Esophagus muscularis mucosa (tissue), 4 donors: ENCODE measurements at regions not wholly inside any gene's neighbourhood (a gene's known extent, or its start where the extent isn't known, plus 50 kb on each side); places are given as distances from the start of the nearest gene placed in this dataset.

ENCODE experiments used
- DNase-seq: peaks from one replicate; pipeline ENCODE4 v3.0.0-alpha.2; 2017; ENCODE audit errors: extremely low spot score
- H3K27ac ChIP-seq, 4 donors: fragments of 200-600 bp; sonication (generic); replicated peaks in 1 of 4; 1 replicate in 3 of 4; 2 replicates in 1 of 4; pipeline ENCODE4 v1.5.1; 2016 to 2019; ENCODE audit warnings: mild to moderate bottlenecking in 1 of 4
- H3K27me3 ChIP-seq, 4 donors: fragments of 200-600 bp; sonication (generic); one replicate each; pipeline versions ENCODE4 v1.5.1 to v1.6.0; 2016 to 2019
- H3K36me3 ChIP-seq, 4 donors: fragments of 200-600 bp; sonication (generic); one replicate each; pipeline ENCODE4 v1.5.1; 2016 to 2019
- H3K4me1 ChIP-seq, 4 donors: fragments of 200-600 bp; sonication (generic); one replicate each; pipeline ENCODE4 v1.5.1; 2016 to 2019
- H3K4me3 ChIP-seq, 4 donors: fragments of 200-600 bp; sonication (generic); 1 replicate in 2 of 4; 2 replicates in 2 of 4; pipeline ENCODE4 v1.5.1; 2016 to 2019; ENCODE audit warnings: mild to moderate bottlenecking in 4 of 4, moderate library complexity in 1 of 4
- H3K9me3 ChIP-seq, 4 donors: fragments of 200-600 bp; sonication (generic); 1 replicate in 3 of 4; 2 replicates in 1 of 4; pipeline ENCODE4 v1.5.1; 2016 to 2019
- EP300 ChIP-seq: sonication (generic); formaldehyde crosslinking; IDR thresholded peaks from one replicate; pipeline ENCODE4 v1.6.1; 2017; ENCODE audit warnings: antibody characterized with exemption
- POLR2A ChIP-seq: fragments of 450-650 bp; IDR thresholded peaks from one replicate; pipeline ENCODE4 v1.6.1; 2017; ENCODE audit warnings: antibody characterized with exemption, moderate library complexity, mild to moderate bottlenecking, low read depth
- POLR2AphosphoS5 ChIP-seq, 2 donors: sonication (generic); formaldehyde crosslinking; IDR thresholded peaks; one replicate each; pipeline ENCODE4 v1.6.1; 2017; ENCODE audit warnings: antibody characterized with exemption in 2 of 2
- WGBS: methylation state at CpG from one replicate; pipeline ENCODE4 v1.1.5; 2018; 5-methylcytosine and 5-hydroxymethylcytosine counted together
- intact Hi-C: fragments of 100-400 bp; cut with DNase I; formaldehyde crosslinking; loops from one replicate; pipeline ENCODE4 v1.15.1; 2023
- TF ChIP-seq, protein P1 (sequence below), 3 experiments: fragments of 200-600 bp in 2 of 3; fragments of 450-650 bp in 1 of 3; sonication (generic) in 2 of 3; IDR thresholded peaks; one replicate each; pipeline ENCODE4 v1.5.1; 2017 to 2019; ENCODE audit warnings: antibody characterized with exemption in 3 of 3, mild to moderate bottlenecking in 2 of 3, moderate library complexity in 1 of 3

DNA sequence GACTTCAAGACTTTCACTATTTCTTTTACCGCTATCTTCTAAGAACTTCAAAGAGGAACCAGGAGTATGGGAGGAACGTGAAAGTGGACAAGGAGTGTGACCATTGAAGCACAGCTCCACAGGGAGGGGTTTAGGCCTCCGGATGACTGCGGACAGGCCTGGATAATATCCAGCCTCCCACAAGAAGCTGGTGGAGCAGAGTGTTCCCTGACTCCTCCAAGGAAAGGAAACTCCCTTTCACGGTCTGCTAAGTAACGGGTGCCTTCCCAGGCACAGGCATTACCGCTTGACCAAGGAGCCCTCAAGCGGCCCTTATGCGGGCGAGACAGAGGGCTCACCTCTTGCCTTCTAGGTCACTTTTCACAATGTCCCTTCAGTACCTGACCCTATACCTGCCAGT lies 267.0 kb downstream of the RPL10L start:
- 85% methylated on average over 10 of the region's 10 CpGs for WGBS
- intact Hi-C loops, result no loop called here

GRCh38 chr14:46381674-46382073 lies 269.9 kb downstream of the RPL10L start:
- WGBS, result 39% methylated on average over 2 of the region's 2 CpGs
- Histone ChIP-seq H3K4me3 (no peak overlapping the region), H3K27me3 (no peaks in the 10 kb centered on the region), H3K9me3 (peaks cover 0 to 6% (median 0%) of the 10 kb centered on the region in 4 donors), H3K4me1 (no peaks in the 10 kb centered on the region), H3K36me3 (no peaks in the 10 kb centered on the region), H3K27ac (no peak overlapping the region)
- no peak for DNase-seq
- intact Hi-C loops, result no loop called here
- TF ChIP-seq, protein P1, sequence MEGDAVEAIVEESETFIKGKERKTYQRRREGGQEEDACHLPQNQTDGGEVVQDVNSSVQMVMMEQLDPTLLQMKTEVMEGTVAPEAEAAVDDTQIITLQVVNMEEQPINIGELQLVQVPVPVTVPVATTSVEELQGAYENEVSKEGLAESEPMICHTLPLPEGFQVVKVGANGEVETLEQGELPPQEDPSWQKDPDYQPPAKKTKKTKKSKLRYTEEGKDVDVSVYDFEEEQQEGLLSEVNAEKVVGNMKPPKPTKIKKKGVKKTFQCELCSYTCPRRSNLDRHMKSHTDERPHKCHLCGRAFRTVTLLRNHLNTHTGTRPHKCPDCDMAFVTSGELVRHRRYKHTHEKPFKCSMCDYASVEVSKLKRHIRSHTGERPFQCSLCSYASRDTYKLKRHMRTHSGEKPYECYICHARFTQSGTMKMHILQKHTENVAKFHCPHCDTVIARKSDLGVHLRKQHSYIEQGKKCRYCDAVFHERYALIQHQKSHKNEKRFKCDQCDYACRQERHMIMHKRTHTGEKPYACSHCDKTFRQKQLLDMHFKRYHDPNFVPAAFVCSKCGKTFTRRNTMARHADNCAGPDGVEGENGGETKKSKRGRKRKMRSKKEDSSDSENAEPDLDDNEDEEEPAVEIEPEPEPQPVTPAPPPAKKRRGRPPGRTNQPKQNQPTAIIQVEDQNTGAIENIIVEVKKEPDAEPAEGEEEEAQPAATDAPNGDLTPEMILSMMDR (IDR thresholded peaks at IDR 0.05), result no peak
- TF ChIP-seq EP300 (no peak), POLR2A (no peak), POLR2AphosphoS5 (IDR thresholded peaks at IDR 0.05) (no peak)

More for the DNA sequence above, 267.0 kb downstream of the RPL10L start:
- Histone ChIP-seq H3K27ac (no peak overlapping the region), H3K27me3 (no peaks in the 10 kb centered on the region), H3K4me1 (no peaks in the 10 kb centered on the region), H3K9me3 (peaks cover 0 to 4% (median under 1%) of the 10 kb centered on the region in 4 donors), H3K4me3 (no peak overlapping the region), H3K36me3 (no peaks in the 10 kb centered on the region)
- TF ChIP-seq EP300, result no peak
- TF ChIP-seq, protein P1 (IDR thresholded peaks at IDR 0.05), result no peak
- TF ChIP-seq POLR2A, result no peak
- TF ChIP-seq POLR2AphosphoS5 (IDR thresholded peaks at IDR 0.05), result no peak
- no peak for DNase-seq

DNA sequence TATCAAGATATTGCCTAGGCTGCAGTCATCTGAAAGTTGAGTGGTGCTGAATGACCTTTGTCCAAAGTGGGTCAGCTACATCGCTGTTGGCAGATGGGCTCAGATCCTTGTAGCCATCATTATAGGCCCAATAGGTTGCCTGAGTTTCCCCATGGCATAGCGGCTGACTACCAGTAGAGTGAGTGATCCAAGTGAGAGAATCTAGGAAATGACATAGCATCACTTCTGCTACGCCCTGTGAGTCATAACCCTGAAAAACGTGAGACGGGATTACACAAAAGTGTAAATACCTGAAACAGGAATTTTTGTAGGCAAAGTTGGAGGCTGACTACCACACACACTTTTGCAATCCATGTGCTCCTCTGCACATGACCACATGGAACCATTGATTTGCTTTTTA lies 273.3 kb downstream of the RPL10L start:
- no peaks in the 10 kb centered on the region for H3K4me1 ChIP-seq
- TF ChIP-seq, protein P1 (IDR thresholded peaks at IDR 0.05), result no peak
- TF ChIP-seq EP300 (no peak), POLR2A (no peak), POLR2AphosphoS5 (IDR thresholded peaks at IDR 0.05) (no peak)
- peaks cover 0 to 6% (median 0%) of the 10 kb centered on the region in 4 donors for H3K9me3 ChIP-seq
- no peaks in the 10 kb centered on the region for H3K36me3 ChIP-seq
- intact Hi-C loops, result no loop called here
- H3K27me3 ChIP-seq, result no peaks in the 10 kb centered on the region
- 89% methylated on average over 5 of the region's 5 CpGs for WGBS
- no peak for DNase-seq
- H3K27ac ChIP-seq, result no peak overlapping the region
- no peak overlapping the region for H3K4me3 ChIP-seq

GRCh38 chr14:46377305-46377704 lies 274.3 kb downstream of the RPL10L start:
- no peak for DNase-seq
- intact Hi-C loops, result no loop called here
- no peaks in the 10 kb centered on the region for H3K27me3 ChIP-seq
- 56% methylated on average over 2 of the region's 3 CpGs for WGBS
- no peaks in the 10 kb centered on the region for H3K36me3 ChIP-seq
- H3K9me3 ChIP-seq, result peaks cover 0 to 6% (median 3%) of the 10 kb centered on the region in 4 donors
- TF ChIP-seq EP300 (no peak), POLR2A (no peak), POLR2AphosphoS5 (IDR thresholded peaks at IDR 0.05) (no peak)
- TF ChIP-seq, protein P1 (IDR thresholded peaks at IDR 0.05), result no peak
- no peaks in the 10 kb centered on the region for H3K4me1 ChIP-seq
- no peak overlapping the region for H3K27ac ChIP-seq
- no peak overlapping the region for H3K4me3 ChIP-seq

DNA sequence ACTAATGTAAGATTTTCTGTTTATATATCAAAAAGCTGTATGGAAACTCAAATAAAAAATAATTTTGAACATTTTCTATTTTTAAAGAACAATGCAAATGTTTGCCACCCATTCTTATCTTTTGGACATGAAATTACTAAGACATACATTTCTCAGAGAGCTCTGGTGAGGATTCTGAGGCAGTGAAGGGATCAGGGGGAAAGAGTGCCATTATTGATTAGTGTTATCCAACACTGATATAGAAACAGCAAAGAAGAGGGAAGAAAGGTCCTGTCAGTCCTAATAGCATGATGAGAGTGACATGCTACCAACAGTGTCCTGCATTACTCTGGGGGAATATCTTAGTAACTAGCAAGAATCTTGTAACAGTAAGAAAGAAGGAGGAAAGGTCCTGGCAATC lies 282.2 kb downstream of the RPL10L start:
- intact Hi-C loops, result no loop called here
- TF ChIP-seq POLR2AphosphoS5 (IDR thresholded peaks at IDR 0.05) (no peak), POLR2A (no peak), EP300 (no peak)
- TF ChIP-seq, protein P1 (IDR thresholded peaks at IDR 0.05), result no peak
- Histone ChIP-seq H3K4me3 (no peak overlapping the region), H3K9me3 (peaks cover 0 to 5% (median 0%) of the 10 kb centered on the region in 4 donors), H3K27me3 (no peaks in the 10 kb centered on the region), H3K4me1 (no peaks in the 10 kb centered on the region), H3K27ac (no peak overlapping the region), H3K36me3 (no peaks in the 10 kb centered on the region)
- no peak for DNase-seq
